Esophagus muscularis mucosa (tissue), 4 donors: ENCODE measurements at regions not wholly inside any gene's neighbourhood (a gene's known extent, or its start where the extent isn't known, plus 50 kb on each side); places are given as distances from the start of the nearest gene placed in this dataset.

Source experiments
- CTCF ChIP-seq, 3 experiments: fragments of 200-600 bp in 2 of 3; fragments of 450-650 bp in 1 of 3; sonication (generic) in 2 of 3; IDR thresholded peaks; one replicate each; pipeline ENCODE4 v1.5.1; 2017 to 2019; ENCODE audit warnings: antibody characterized with exemption in 3 of 3, mild to moderate bottlenecking in 2 of 3, moderate library complexity in 1 of 3
- EP300 ChIP-seq: sonication (generic); formaldehyde crosslinking; IDR thresholded peaks from one replicate; pipeline ENCODE4 v1.6.1; 2017; ENCODE audit warnings: antibody characterized with exemption
- POLR2A ChIP-seq: fragments of 450-650 bp; IDR thresholded peaks from one replicate; pipeline ENCODE4 v1.6.1; 2017; ENCODE audit warnings: antibody characterized with exemption, moderate library complexity, mild to moderate bottlenecking, low read depth
- POLR2AphosphoS5 ChIP-seq, 2 donors: sonication (generic); formaldehyde crosslinking; IDR thresholded peaks; one replicate each; pipeline ENCODE4 v1.6.1; 2017; ENCODE audit warnings: antibody characterized with exemption in 2 of 2

GRCh38 chr1:239616673-239617072, 230.3 kb downstream of the CHRM3 start:
- TF ChIP-seq CTCF (IDR thresholded peaks at IDR 0.05) (no peak), POLR2A (no peak), POLR2AphosphoS5 (IDR thresholded peaks at IDR 0.05) (no peak), EP300 (no peak)
